ENCODE measurements at regions not wholly inside any gene's neighbourhood (a gene's known extent, or its start where the extent isn't known, plus 50 kb on each side); places are given as distances from the start of the nearest gene placed in this dataset.

DNA sequence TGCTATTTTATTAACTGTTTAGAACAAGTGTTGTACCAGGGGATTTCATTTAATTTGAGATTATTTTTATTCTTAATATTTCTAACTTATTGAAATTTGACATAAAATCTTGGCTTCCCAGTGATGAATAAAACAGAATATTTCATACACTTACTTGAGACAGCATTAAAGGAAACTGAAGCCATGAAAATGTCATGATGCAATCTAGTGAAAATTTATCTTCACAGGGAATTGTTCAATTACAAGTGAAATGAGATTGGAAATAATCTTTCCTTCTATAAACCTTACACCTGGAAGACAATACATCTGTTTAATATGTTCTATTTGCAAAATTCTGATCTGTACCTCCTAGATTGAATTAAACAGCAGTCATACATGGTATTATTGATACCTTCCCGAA lies 511.0 kb upstream of the CDH7 start:
- no peak for TF ChIP-seq CTCF (IDR thresholded peaks at IDR 0.05; ENCODE audit: poor library complexity, severe bottlenecking)
- Histone ChIP-seq H3K27ac (ENCODE audit: poor library complexity, severe bottlenecking) (no peak overlapping the region), H3K4me1 (ENCODE audit: insufficient read depth, poor library complexity, severe bottlenecking) (no peaks in the 10 kb centered on the region), H3K36me3 (ENCODE audit: low read depth) (no peaks in the 10 kb centered on the region), H3K9me3 (ENCODE audit: severe bottlenecking) (no peaks in the 10 kb centered on the region), H3K27me3 (ENCODE audit: insufficient read depth, poor library complexity, severe bottlenecking) (no peaks in the 10 kb centered on the region), H3K4me3 (ENCODE audit: severe bottlenecking) (no peak overlapping the region)
- ATAC-seq (ENCODE audit: low read depth) (no peak), DNase-seq (ENCODE audit: low spot score) (no peak)

DNA sequence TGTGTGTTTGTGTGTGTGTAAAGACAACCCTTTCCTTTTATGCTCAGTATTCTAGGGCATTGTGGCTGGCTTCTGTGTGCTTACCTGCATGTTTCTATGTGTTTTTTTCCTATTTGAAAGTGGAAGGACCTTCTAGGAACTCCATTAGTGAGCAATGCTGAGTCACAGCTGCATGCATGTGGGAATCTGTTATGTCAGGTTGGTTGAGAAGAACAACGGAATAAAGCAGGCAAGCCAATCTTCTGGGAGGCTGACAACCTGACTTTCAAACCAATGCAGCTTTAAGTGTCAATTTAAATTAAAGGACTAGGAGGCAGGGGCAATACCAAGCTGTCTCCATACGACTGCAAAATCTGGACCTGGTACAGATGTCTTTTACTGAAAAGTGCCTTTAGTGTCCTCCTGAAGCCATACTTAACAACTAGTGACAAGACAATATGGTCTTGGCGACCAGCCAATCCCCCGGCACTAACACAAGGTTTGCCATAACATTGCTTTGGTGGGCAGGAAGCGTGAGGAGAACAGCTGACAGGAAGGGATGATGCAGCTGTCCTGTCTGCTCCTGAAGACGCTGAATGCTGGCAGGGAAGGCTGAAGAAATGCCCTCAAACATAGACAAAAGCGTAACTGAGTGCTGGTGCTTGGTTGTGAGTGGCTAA lies 514.7 kb upstream of the CDH7 start:
- H3K27ac ChIP-seq (ENCODE audit: poor library complexity, severe bottlenecking), result no peak overlapping the region
- no peak for DNase-seq (ENCODE audit: low spot score)

GRCh38 chr18:65230311-65230710 lies 520.5 kb upstream of the CDH7 start:
- ATAC-seq (ENCODE audit: low read depth) (no peak), DNase-seq (ENCODE audit: low spot score) (no peak)
- Histone ChIP-seq H3K27ac (ENCODE audit: poor library complexity, severe bottlenecking) (no peak overlapping the region), H3K36me3 (ENCODE audit: low read depth) (no peaks in the 10 kb centered on the region), H3K4me1 (ENCODE audit: insufficient read depth, poor library complexity, severe bottlenecking) (no peaks in the 10 kb centered on the region), H3K4me3 (ENCODE audit: severe bottlenecking) (no peak overlapping the region), H3K27me3 (ENCODE audit: insufficient read depth, poor library complexity, severe bottlenecking) (no peaks in the 10 kb centered on the region), H3K9me3 (ENCODE audit: severe bottlenecking) (no peaks in the 10 kb centered on the region)
- no peak for TF ChIP-seq CTCF (IDR thresholded peaks at IDR 0.05; ENCODE audit: poor library complexity, severe bottlenecking)

More for the DNA sequence above, 514.7 kb upstream of the CDH7 start:
- no peak for TF ChIP-seq CTCF (IDR thresholded peaks at IDR 0.05; ENCODE audit: poor library complexity, severe bottlenecking)
- Histone ChIP-seq H3K4me3 (ENCODE audit: severe bottlenecking) (no peak overlapping the region), H3K36me3 (ENCODE audit: low read depth) (no peaks in the 10 kb centered on the region), H3K27me3 (ENCODE audit: insufficient read depth, poor library complexity, severe bottlenecking) (no peaks in the 10 kb centered on the region), H3K9me3 (ENCODE audit: severe bottlenecking) (no peaks in the 10 kb centered on the region), H3K4me1 (ENCODE audit: insufficient read depth, poor library complexity, severe bottlenecking) (no peaks in the 10 kb centered on the region)
- peak; percentile 78; the same call in 2 of the 3 replicates for ATAC-seq (ENCODE audit: low read depth)

DNA sequence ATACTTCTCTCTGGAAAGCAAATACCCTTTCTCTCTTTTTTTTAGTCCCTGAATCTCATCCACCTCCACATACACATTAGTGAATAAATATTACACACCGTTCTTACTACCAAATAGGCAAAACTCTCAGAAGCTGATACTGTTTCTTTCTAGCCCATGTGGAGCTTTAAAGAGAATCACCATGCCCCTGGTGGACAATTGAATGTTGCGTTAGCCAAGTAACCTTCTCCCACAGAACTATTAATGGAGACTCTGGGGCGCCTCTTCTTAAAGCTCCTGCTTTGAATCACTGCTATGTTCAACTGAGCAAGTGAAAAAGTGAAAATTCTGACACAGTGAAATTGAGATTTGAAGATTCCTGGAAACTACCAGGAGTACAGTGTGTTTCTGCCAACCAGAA lies 522.8 kb upstream of the CDH7 start:
- Histone ChIP-seq H3K27ac (ENCODE audit: poor library complexity, severe bottlenecking) (no peak overlapping the region), H3K36me3 (ENCODE audit: low read depth) (no peaks in the 10 kb centered on the region), H3K4me1 (ENCODE audit: insufficient read depth, poor library complexity, severe bottlenecking) (no peaks in the 10 kb centered on the region), H3K4me3 (ENCODE audit: severe bottlenecking) (no peak overlapping the region), H3K9me3 (ENCODE audit: severe bottlenecking) (no peaks in the 10 kb centered on the region), H3K27me3 (ENCODE audit: insufficient read depth, poor library complexity, severe bottlenecking) (no peaks in the 10 kb centered on the region)
- ATAC-seq (ENCODE audit: low read depth), result no peak
- no peak for DNase-seq (ENCODE audit: low spot score)
- no peak for TF ChIP-seq CTCF (IDR thresholded peaks at IDR 0.05; ENCODE audit: poor library complexity, severe bottlenecking)

DNA sequence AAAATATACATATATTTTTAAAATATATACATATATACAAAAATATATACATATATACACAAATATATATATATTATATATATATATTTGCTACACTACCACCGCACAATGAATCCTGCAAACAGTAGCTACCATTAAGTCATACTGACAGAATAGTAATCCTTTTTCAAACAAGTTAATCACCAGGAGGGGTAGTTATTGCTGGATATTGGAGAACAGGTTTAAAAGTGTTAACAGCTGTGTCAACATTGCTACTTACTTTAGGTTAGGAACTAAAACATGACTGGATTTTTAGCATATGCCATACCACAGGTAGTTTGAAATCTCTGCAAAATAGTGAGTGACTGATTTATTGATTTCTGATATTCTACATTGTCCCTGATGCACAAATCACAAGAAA lies 529.1 kb upstream of the CDH7 start:
- H3K36me3 ChIP-seq (ENCODE audit: low read depth), result no peaks in the 10 kb centered on the region
- TF ChIP-seq CTCF (IDR thresholded peaks at IDR 0.05; ENCODE audit: poor library complexity, severe bottlenecking), result no peak
- no peaks in the 10 kb centered on the region for H3K27me3 ChIP-seq (ENCODE audit: insufficient read depth, poor library complexity, severe bottlenecking)
- H3K4me3 ChIP-seq (ENCODE audit: severe bottlenecking), result no peak overlapping the region
- H3K4me1 ChIP-seq (ENCODE audit: insufficient read depth, poor library complexity, severe bottlenecking), result no peaks in the 10 kb centered on the region
- ATAC-seq (ENCODE audit: low read depth) (no peak), DNase-seq (ENCODE audit: low spot score) (no peak)
- no peaks in the 10 kb centered on the region for H3K9me3 ChIP-seq (ENCODE audit: severe bottlenecking)
- H3K27ac ChIP-seq (ENCODE audit: poor library complexity, severe bottlenecking), result no peak overlapping the region

Measured in RWPE2 (cell line).